NOMO-1 treated with dmso at 0.1 percent for 144 hours (cell line): ENCODE measurements at regions not wholly inside any gene's neighbourhood (a gene's known extent, or its start where the extent isn't known, plus 50 kb on each side); places are given as distances from the start of the nearest gene placed in this dataset.
A peak's percentile ranks its signal among the peaks of the same experiment; 100 is the strongest.

Source experiments
- DNase-seq: peaks from one replicate; lab custom pipeline; 2025; ENCODE audit not compliant: unreplicated experiment; lab: John Stamatoyannopoulos, UW

DNA sequence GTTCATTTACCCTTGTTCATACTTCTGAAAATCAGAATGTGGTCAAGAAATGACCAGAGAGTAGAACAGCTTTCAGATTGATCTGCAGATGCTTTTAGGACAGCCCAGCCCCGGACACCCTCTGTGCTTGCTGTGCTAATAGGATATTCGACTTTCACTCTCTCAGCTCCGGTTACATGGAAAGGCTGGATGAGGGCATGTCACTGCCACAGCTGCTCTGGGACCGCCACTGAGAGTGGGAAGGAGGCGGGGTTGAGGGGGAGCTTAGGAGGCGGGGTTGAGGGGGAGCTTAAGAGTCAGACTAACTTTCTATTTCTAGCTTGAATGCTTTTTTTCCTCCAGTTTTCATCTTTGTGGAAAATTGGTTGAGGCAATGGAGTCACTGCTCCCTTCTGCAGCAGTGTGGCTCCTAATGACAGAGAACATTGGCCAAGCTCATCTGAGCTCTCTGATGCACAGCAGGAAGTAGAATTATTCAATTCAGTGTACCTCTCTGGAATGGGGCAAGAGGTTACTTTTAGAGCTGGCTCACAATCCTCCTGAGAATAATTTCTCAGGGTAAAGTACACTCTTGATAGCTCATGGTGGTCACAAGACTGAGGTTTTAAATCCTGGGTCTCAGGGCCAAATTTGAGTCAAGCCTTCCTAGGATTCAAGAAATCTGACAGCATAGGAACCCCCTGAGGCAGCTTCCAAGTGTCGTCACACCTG, 74.6 kb upstream of the NPAS1 start:
- DNase-seq: no peak

DNA sequence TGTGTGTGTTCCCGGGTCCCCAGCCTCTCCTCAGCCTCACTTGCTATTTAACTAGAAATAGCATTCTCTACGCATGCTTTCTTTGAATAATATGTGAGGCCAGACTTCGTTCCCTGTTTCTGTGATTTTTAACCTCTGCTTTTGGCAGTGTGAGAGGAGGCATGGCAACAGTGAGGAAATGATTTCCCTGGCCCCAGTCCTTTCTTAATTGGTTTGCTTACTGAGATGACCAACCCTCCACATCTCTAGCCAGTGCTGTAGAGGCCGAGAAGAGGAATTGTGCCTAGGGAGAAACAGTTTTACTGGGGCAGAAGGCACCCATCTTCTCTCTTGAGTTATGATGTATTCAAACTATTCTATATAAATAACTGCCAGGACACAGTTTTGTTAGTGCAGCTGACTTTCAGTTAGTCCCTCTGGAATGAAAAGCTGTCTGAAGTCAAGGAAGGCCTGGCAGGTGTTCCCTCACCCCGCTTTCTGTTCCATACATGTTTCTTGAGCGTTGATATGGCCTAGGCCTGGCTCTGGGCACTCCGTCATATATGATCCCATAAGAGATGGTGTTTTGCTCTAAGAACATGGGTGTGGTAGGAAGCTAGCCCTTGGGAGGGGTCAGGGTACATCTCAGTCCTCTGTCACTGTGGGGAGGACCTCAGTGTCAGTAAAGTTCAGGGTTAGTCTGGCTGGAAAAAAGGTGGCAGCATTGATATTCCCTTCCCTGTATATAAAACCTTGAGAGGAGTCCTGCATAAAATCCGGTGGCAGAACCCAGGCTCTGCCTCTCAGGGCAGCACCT, 73.7 kb upstream of the NPAS1 start:
- DNase-seq: no peak

DNA sequence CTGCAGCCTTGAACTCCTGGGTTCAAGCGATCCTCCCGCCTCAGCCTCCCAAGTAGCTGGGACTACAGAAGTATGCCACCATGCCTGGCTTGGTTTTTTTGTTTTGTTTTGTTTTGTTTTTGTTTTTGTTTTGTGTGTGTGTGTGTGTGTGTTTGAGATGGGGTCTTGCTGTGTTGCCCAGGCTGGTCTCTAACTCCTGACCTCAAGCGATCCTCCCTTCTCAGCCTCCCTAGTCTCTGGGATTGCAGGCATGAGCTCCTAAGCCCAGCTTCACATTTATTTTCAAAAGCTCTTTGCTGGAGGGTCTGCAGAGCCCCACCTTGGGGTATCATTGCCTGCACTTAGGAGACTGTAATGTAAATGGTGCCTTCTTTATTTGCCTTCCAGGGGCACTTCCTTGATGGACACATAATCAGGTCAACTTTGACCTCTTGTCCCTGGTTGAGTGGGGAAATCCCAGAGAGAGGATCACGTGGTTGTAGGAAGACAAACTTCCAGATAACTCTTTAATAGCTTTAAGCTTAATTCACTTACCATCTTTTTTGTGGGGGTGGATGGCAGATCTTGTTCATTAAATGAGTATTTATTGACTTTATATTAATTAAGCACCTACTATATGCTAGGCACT, 72.9 kb upstream of the NPAS1 start:
- DNase-seq: no peak

DNA sequence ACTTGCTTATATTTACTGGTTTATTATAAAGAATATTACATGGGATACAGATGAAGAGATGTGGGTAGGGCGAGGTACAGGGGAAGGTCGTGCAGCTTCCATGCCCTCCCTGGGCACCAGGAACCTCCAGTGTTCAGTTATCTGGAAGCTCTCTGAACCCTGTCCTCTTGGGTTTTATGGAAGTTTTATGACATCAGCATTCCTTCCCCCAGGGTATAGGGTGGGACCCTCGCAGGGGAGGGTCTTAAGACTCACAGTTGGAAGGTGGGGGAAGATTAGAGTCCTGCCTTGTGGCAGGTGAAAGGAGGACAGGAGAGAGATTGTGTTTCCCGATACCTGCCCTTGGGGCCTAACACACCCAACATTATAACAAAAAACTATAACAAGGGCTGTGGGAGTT, 71.8 kb upstream of the NPAS1 start:
- DNase-seq: no peak

DNA sequence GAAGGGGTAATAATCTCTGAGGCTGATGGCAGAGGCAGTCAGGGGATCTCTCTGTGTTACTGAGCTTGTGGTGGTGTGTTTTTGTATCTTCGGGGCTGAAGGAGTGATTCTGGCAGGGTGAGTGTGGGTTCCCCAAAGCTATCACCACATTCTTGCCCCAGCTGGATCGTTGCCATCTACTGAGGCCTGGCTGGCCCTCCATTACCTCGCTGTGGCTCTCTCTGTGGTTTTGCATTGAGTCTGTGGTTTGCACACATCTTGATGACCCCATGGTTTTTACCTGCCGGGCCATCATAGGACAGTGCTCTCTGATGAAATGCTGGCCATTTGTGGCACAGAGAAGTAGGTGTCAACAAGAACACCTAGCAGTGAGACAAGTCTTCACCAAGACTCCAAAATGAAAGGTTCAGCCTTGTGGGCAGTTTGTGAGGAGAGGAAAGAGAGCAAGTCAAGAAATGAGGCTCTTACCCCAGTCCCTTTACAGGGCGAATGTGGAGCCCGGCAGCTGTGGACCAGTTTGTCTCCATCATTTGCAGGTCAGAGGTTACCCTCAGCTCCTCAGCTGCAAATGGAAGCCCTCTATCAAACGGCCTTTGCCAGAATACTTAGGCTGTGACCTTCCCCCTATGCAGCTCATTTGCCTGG, 69.0 kb upstream of the NPAS1 start:
- DNase-seq: no peak

DNA sequence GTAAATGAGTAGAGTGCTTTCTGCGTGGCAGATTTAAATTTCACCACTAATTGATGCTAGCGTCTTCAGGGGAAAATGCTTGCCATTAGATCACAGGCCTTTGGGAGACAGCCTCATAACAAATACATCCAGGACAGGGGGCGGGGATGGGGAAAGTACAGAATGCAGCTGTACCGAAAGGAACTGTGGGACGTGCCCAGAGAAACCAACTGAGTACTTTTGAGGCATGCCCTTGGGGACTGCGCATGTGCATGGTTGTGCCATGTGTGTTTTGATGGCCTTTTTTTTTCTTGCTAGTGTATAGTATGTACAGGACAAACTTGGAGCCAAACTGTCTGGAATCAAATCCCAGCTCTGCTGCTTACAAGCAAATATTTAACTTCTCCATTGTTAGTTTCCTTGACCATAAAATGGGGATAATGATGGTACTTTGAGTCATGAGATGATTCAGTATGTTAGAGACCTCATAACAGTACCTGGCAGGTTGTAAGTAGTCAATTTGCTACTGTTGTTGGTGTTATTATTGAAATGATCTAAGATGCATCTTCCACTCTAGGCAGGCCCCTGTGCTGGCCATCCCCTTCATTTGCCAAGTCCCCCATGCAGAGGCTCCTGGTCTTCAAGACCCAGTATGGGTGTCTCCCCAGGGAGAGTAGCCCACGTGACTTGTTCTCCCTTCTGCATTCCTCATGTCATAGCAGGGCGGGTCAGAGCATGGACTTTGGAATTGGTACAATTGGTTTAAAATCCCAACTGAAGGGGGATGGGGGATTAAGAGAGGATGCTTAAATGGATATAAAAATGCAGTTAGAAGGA, 68.3 kb upstream of the NPAS1 start:
- no peak for DNase-seq

DNA sequence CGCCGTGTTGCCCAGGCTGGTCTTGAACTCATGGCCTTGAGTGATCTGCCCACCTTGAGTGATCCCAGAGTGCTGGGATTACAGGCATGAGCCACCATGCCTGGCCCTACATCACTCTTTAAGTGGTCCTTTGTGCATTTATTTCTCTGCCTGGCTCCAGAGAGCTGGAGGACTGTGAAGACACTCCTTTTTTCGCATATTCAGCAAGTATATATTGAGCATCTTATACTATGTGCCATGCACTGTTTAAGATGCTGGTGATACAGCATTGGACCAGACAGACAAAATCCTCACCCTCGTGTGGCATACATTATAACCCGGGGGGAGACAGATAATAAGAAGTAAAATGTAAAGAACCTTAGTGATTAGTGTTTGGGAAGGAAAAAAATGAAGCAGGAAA, 66.8 kb upstream of the NPAS1 start:
- no peak for DNase-seq

DNA sequence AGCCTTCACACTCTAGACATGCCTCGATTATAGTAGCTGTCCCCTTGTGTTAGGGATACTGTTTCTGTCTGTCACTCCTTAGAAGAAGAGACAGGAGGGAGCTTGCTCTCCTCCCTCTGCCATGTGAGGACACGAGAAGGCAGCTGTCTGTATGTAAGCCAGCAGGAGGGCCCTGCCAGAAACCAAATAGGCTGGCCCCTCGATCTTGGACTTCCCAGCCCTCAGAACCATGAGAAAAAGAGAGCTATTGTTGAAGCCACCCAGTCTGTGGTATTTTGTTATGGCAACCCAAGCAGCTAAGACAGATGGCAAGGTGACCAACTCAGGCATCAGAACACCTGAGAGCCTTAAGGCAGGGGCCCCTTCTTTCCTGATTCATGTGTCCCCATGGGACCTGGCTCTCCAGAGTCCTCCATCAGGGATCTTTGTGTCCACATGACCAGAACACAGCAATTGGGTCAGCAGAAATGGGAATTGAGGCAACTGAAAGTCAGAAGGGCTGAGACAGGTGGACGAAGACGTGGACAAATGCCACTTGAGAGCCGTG, 65.6 kb upstream of the NPAS1 start:
- no peak for DNase-seq

DNA sequence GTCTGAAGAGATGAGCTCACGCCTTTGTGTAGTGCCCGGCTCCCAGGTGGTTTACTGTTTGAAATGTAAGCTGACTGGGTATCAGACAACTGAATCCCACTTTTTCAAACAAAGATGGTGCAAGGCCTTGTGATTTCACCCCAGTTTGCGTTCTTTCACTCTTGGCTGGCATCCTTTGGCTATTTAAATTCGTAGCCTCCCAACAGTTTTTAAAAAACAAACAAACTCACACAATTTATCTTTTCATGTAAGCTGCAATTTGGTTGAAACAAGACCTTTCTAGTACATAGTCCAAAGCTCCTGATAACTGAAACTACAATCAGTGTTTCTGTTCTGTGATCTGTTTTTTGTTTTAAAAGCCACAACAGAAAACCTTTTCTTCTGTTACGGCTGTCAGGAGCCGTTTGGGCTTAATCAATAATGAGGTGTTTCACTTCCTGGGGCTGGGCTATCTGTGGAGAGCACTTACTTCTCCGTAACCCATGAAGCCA, 65.1 kb upstream of the NPAS1 start:
- no peak for DNase-seq

DNA sequence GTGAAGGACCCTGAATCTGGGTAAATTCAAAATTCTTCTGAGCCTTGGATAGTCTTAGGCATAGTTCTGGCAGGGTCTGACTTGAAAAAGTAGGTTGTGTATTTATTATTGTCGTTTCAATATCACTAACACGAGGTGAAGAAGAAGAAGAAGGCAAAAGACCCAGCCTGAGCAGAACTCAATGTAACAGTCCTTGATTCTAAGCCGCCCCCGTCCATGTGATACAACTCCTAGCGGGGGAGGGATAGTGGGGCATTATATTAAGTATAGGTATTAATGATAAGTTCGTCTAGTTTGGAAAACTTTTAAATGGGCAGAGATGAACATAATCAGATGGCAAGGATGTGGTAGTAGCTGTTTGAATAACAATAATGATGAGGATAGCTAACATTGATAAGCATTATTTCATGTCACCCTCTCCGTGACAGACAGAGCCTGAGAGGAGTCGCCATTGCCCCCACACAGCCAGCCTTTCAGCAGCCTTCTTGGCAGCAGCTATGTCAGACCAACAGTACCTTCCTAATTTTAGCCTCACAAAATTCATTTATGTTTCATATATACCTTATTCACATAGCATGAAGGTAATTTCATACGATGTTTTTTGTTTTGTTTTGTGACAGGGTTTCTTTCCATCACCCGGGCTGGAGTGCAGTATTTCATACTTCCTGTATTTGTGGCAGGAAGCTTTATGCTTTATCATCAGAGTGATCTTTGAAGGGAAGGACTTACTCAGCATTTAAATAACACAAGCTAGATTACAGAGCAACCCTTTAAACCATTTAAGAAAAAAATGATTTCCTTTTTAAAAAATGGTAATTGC, 64.4 kb upstream of the NPAS1 start:
- peak; percentile 35 for DNase-seq

DNA sequence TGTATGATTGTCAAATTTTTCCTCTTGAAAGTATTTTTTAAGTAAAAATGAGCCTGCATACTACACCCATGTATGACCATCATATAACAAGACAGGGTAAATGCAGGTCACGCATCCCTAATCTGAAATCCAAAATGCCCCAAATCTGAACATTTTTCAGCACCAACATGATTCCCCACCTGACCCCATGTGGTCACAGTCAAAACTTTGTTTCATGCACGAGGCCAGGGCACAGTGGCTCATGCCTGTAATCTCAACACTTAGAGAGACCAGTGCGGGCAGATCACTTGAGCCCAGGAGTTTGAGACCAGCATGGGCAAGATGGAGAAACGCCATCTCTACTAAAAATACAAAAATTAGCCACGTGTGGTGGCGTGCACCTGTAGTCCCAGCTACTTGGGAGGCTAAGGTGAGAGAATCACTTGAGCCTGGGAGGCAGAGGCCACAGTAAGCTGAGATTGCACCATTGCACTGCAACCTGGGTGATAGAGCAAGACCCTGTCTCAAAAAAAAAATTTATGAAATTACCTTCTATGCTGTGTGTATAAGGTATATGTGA, 63.7 kb upstream of the NPAS1 start:
- DNase-seq: no peak

DNA sequence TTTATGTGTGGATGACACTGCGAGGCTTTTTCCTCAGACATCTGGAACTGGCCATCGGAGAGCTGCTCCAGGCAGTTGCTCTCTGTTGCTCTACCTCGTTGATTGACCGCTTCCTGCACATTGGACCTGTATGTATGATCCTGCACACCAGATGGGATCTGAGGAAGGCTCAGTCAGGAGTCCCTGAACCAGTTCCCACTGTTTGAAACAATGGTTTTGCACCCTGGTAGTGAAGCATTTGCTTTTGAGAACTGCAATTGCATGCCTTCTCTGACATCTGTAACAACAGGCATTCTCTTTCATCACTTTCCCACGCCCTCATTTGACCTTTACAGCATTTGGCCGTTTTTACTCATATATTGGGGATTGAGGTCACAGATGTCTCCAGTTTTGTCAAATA, 61.1 kb upstream of the NPAS1 start:
- no peak for DNase-seq

DNA sequence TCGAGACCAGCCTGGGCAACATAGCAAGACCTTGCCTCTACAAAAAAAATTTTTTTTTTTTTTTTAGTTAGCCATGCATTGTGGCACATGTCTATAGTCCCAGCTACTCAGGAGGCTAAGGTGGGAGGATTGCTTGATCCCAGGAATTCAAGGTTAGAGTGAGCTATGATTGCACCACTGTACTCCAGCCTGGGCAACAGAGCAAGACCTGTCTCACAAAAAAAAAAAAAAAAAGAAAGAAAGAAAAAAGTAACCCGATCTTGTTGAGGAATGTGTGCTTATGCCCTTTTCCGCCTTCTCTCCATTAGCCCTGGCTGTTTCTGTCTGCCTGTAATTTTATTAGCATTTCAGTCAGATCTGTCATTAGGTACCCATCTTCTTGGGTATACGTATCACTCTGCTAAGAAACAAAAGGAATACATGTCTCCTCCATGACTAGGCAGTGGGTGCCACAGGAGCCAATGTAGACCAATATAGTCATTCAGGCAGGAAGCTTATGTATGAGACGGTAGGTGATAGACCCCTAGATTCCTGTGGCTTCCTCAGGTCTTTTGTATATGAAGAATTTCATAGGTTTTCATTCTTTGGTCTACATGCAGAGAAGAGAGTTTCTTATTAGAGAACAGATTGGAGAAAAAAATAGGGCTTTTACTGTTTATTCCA, 59.6 kb upstream of the NPAS1 start:
- DNase-seq: no peak

DNA sequence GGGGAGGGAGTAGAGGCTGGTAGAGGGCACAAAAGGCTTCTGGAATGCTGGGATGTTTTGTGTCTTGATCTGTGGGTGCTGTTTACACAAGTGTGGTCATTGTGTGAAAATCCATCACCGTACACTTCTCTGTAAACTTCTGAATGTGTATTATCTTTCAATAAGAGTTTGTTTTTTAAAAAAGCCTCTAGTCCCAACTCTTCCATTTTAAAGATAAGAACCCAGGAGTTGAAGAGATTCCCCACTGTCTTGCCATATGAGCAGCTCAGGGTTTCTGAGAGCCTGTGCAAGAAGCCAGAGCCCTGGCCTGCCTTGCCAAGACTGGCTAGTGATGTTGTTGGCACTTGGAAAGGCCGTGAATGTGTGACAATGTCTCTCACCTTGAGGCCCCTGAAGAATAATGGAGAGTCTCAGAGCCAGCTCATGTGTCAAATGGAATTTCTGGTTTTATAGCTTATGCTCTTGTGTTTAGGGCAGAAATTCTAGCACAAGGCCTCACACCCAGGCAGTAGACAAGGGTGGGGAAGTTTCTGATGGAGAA, 57.5 kb upstream of the NPAS1 start:
- DNase-seq: no peak

DNA sequence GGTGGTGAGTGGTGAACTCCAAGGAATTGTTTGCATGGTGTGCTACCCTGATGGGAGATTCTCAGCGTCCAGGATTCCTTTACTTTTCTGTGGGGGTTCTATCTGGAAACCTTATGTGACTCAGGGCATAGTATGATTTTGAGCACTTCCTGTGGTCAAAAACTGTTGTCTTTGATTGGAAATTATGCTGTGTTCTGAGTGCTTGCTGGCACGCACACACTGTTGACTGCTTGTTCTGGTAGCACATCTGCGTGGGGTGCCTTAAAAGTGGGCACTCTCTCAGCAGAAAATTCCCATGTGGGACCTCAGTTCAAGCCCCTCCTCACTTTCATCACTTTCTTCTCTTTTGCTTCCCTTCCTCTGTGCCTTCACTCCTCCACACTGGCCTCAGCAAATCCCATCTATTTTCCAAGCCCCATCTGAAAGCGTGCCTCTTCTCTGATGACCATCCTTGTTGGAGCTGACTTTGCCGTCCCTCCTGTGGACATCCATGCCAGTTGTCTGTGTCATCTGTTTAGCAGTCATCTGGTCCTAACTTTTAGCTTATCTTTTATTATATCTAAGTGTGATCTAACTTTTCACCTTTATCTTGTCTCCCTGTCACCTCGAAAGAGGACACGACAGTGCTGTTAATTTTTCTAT, 56.4 kb upstream of the NPAS1 start:
- DNase-seq: no peak

DNA sequence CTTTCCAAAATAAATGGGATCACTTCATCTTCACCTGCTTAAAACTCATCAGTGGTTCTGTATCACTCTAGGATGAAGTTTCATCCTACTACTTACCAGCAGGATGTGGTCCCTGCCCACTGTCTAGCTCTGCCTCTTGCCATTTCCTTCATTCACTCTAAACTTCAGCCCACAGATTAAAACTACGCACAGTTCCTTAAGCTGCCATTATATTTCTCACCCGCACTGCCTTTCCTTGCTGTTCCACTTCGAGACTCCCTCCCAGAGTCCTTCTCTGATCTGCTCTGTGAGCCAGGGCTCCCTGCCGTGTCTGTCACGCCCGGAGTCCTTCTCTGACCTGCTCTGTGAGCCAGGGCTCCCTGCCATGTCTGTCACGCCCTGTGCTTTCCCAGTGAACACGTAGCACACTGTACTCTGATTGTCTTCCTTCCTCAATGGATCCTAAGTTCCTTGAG, 52.0 kb upstream of the NPAS1 start:
- no peak for DNase-seq
